Thyroid gland (tissue), 4 donors: ENCODE measurements at regions not wholly inside any gene's neighbourhood (a gene's known extent, or its start where the extent isn't known, plus 50 kb on each side); places are given as distances from the start of the nearest gene placed in this dataset.
"Not testable (repeated sequence)": the region's sequence is repeated elsewhere in the genome, so short reads cannot be mapped to it uniquely, and the experiment has no call there.

Experiments
- DNase-seq, 2 donors: peaks; one replicate each; pipeline ENCODE4 v3.0.0-alpha.2; 2019
- H3K27ac ChIP-seq, 3 donors: fragments of 200-600 bp; sonication (generic); 1 replicate in 2 of 3; 2 replicates in 1 of 3; pipeline ENCODE4 v1.5.1; 2016 to 2019; ENCODE audit warnings: mild to moderate bottlenecking in 1 of 3, moderate library complexity in 1 of 3
- H3K27me3 ChIP-seq: fragments of 200-600 bp; sonication (generic); one replicate; pipeline ENCODE4 v1.5.1; 2019
- H3K36me3 ChIP-seq, 2 donors: fragments of 200-600 bp; sonication (generic); one replicate each; pipeline ENCODE4 v1.5.1; 2016 to 2019
- H3K4me1 ChIP-seq, 2 donors: fragments of 200-600 bp; sonication (generic); one replicate each; pipeline ENCODE4 v1.5.1; 2017 to 2019
- H3K4me3 ChIP-seq, 3 donors: fragments of 200-600 bp; sonication (generic); replicated peaks in 1 of 3; 1 replicate in 2 of 3; 2 replicates in 1 of 3; pipeline ENCODE4 v1.5.1; 2016; ENCODE audit warnings: mild to moderate bottlenecking in 1 of 3
- H3K9me3 ChIP-seq: fragments of 200-600 bp; sonication (generic); one replicate; pipeline ENCODE4 v1.5.1; 2017
- CTCF ChIP-seq, 6 experiments: fragments of 200-600 bp in 3 of 6; fragments of 450-650 bp in 3 of 6; sonication (generic) in 3 of 6; IDR thresholded peaks; one replicate each; pipeline ENCODE4 v1.5.1; 2016 to 2019; ENCODE audit warnings: antibody characterized with exemption in 6 of 6, mild to moderate bottlenecking in 2 of 6, inconsistent platforms in 1 of 6, moderate library complexity in 1 of 6
- POLR2A ChIP-seq, 2 donors: fragments of 450-650 bp; IDR thresholded peaks; one replicate each; pipeline ENCODE4 v1.6.1; 2017; ENCODE audit warnings: antibody characterized with exemption in 2 of 2, mild to moderate bottlenecking in 2 of 2, moderate library complexity in 1 of 2
- WGBS, 2 donors: methylation state at CpG; one replicate each; pipeline ENCODE4 v1.1.5; 2017; 5-methylcytosine and 5-hydroxymethylcytosine counted together
- intact Hi-C: fragments of 100-400 bp; cut with DNase I; formaldehyde crosslinking; loops from one replicate; pipeline ENCODE4 v1.15.1; 2023

DNA sequence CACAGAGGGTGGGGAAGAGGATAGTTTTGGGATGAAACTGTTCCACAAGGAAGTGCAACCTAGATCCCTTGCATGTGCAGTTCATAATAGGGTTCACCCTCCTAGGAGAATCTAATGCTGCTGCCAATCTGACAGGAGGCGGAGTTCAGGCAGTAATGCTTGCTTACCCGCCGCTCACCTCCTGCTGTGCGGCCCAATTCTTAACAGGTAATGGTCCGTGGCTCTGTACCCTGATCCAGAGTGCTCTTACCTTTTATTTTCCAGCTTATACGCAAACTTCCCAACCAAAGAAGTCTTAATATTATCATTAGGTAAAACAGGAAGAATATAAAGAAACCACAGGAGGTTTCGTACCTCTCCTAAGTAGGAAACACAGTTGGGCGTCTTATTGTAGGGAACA lies 82.7 kb upstream of the CD302 start:
- Histone ChIP-seq H3K4me3 (no peak overlapping the region), H3K27ac (no peak overlapping the region), H3K27me3 (no peaks in the 10 kb centered on the region), H3K36me3 (no peaks in the 10 kb centered on the region), H3K9me3 (no peaks in the 10 kb centered on the region), H3K4me1 (no peaks in the 10 kb centered on the region)
- DNase-seq, result no peak
- intact Hi-C loops, result no loop called here
- WGBS, 2 donors, result 96 to 98% methylated on average over 8 of the region's 8 CpGs
- no peak for TF ChIP-seq CTCF (IDR thresholded peaks at IDR 0.05)
- no peak for TF ChIP-seq POLR2A (IDR thresholded peaks at IDR 0.05)

- DNase-seq, result no peak
- Histone ChIP-seq H3K27me3 (no peaks in the 10 kb centered on the region), H3K4me3 (no peak overlapping the region), H3K36me3 (no peaks in the 10 kb centered on the region), H3K4me1 (no peaks in the 10 kb centered on the region), H3K27ac (no peak overlapping the region), H3K9me3 (no peaks in the 10 kb centered on the region)
- TF ChIP-seq CTCF (IDR thresholded peaks at IDR 0.05), result no peak
- TF ChIP-seq POLR2A (IDR thresholded peaks at IDR 0.05), result no peak
- intact Hi-C loops, result no loop called here
- WGBS, 2 donors, result 83 to 94% methylated on average over 2 of the region's 2 CpGs
Observed at GRCh38 chr2:159879051-159879604, 81.1 kb upstream of the CD302 start.

DNA sequence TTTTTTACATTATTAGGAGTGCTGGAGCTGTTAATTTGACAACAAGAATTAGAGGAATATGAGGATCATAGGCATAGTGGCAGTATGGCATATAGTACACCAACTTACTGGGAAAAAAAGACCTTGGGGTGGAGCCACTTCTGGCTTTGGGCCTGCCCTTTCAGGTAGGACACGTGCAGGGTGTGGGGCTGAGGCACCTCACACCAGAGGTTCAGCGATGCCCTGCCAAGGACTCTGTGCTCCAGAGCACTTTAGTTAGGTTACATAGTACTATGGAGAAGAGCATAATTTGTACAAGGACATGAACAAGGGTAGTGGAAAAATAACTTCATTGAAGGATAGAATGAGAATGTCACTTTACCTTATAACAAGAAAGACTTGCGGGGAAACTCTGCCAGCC lies 77.1 kb upstream of the CD302 start:
- intact Hi-C loops, result no loop called here
- WGBS, 2 donors, result 72 to 79% methylated on average over 3 of the region's 3 CpGs
- Histone ChIP-seq H3K27ac (no peak overlapping the region), H3K9me3 (no peaks in the 10 kb centered on the region), H3K36me3 (no peaks in the 10 kb centered on the region), H3K27me3 (no peaks in the 10 kb centered on the region), H3K4me1 (no peaks in the 10 kb centered on the region), H3K4me3 (no peak overlapping the region)
- peak in 1 of 2 donors; percentile 40 for DNase-seq
- TF ChIP-seq CTCF (IDR thresholded peaks at IDR 0.05), result no peak
- TF ChIP-seq POLR2A (IDR thresholded peaks at IDR 0.05), result no peak

GRCh38 chr2:159873258-159873657 lies 75.2 kb upstream of the CD302 start:
- H3K36me3 ChIP-seq, result no peaks in the 10 kb centered on the region
- no peak for TF ChIP-seq CTCF (IDR thresholded peaks at IDR 0.05)
- no peak overlapping the region for H3K4me3 ChIP-seq
- intact Hi-C loops, result no loop called here
- 59 to 63% methylated on average over 3 of the region's 3 CpGs for WGBS, 2 donors
- DNase-seq, result no peak
- no peak overlapping the region for H3K27ac ChIP-seq
- no peaks in the 10 kb centered on the region for H3K9me3 ChIP-seq
- H3K4me1 ChIP-seq, result no peaks in the 10 kb centered on the region
- H3K27me3 ChIP-seq, result no peaks in the 10 kb centered on the region

DNA sequence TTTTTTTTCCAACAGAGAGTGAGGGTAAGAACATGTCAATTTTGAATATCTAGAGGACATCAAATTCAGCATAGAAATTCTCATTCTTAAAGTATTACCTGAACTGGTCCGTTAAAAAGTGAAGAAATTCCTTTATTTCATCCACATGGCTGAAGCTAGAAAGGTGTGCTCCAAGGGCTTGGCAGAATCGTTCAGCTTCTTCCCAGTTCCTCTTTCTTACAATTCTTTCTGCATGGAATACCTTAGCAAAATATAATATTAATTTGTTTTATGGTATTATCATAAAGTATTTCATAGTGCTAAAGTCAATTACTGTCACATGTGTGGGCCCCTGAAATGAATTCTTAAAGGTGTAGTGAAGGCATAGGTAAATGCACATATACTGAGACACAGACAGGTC lies 74.3 kb upstream of the CD302 start:
- intact Hi-C loops, result no loop called here
- Histone ChIP-seq H3K4me1 (no peaks in the 10 kb centered on the region), H3K9me3 (no peaks in the 10 kb centered on the region), H3K27me3 (no peaks in the 10 kb centered on the region), H3K4me3 (no peak overlapping the region), H3K36me3 (no peaks in the 10 kb centered on the region), H3K27ac (no peak overlapping the region)
- no peak for DNase-seq
- 81 to 86% methylated on average over 2 of the region's 2 CpGs for WGBS, 2 donors
- TF ChIP-seq POLR2A (IDR thresholded peaks at IDR 0.05), result no peak
- no peak for TF ChIP-seq CTCF (IDR thresholded peaks at IDR 0.05)

DNA sequence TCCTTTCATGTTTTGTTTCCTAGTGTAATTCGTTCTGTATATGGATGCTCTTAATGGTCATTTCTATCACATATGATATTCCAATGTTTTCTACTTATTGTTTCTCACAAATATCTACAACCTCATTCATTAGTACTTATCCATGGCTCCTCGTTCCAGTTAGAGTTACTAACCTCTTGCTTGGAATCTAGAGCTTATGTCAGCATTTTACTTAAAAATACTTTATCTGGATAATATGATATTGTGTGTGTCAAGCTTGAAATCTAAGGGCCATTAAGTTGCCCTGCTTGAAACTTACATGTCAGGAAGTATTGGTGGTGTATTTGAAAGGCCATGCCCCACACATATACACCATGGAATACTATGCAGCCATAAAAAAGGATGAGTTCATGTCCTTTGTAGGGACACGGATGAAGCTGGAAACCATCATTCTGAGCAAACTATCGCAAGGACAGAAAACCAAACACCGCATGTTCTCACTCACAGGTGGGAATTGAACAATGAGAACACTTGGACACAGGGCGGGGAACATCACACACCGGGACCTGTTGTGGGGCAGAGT lies 70.7 kb upstream of the CD302 start:
- DNase-seq, intact Hi-C loops, H3K36me3 ChIP-seq, H3K27ac ChIP-seq, H3K9me3 ChIP-seq, H3K4me3 ChIP-seq, H3K27me3 ChIP-seq, H3K4me1 ChIP-seq: not testable (repeated sequence)
- 87 to 91% methylated on average over 7 of the region's 7 CpGs for WGBS, 2 donors
